Smooth muscle cell (in vitro differentiated cells): ENCODE measurements at regions not wholly inside any gene's neighbourhood (a gene's known extent, or its start where the extent isn't known, plus 50 kb on each side); places are given as distances from the start of the nearest gene placed in this dataset.

Experiments
- DNase-seq: peaks from one replicate; lab custom pipeline; 2025; ENCODE audit not compliant: unreplicated experiment; lab: John Stamatoyannopoulos, UW
- H2AFZ ChIP-seq: fragments of 200-600 bp; sonication (generic); 2 replicates; pipeline ENCODE4 v1.6.0; 2016; ENCODE audit warnings: antibody characterized with exemption, low read depth, mild to moderate bottlenecking
- H3F3A ChIP-seq: fragments of 200-600 bp; sonication (generic); 2 replicates; pipeline ENCODE4 v1.6.0; 2017; ENCODE audit warnings: antibody characterized with exemption, low read depth
- H3K27ac ChIP-seq: fragments of 200-600 bp; sonication (generic); 2 replicates; pipeline ENCODE4 v1.5.1; 2016; ENCODE audit warnings: low read depth, mild to moderate bottlenecking
- H3K27me3 ChIP-seq: fragments of 200-600 bp; sonication (generic); 2 replicates; pipeline ENCODE4 v1.6.1; 2016; ENCODE audit warnings: low read depth, mild to moderate bottlenecking
- H3K36me3 ChIP-seq: fragments of 200-600 bp; sonication (generic); 2 replicates; pipeline ENCODE4 v1.5.1; 2016; ENCODE audit warnings: low read depth
- H3K4me1 ChIP-seq: fragments of 200-600 bp; sonication (generic); 2 replicates; pipeline ENCODE4 v1.5.1; 2016; ENCODE audit warnings: low read depth
- H3K4me2 ChIP-seq: fragments of 200-600 bp; sonication (generic); 2 replicates; pipeline ENCODE4 v1.6.0; 2016; ENCODE audit warnings: mild to moderate bottlenecking
- H3K4me3 ChIP-seq: fragments of 200-600 bp; sonication (generic); 2 replicates; pipeline ENCODE4 v1.5.1; 2016; ENCODE audit warnings: mild to moderate bottlenecking
- H3K79me2 ChIP-seq: fragments of 200-600 bp; sonication (generic); 2 replicates; pipeline ENCODE4 v1.6.0; 2016; ENCODE audit warnings: low read depth, mild to moderate bottlenecking
- H3K9ac ChIP-seq: fragments of 200-600 bp; sonication (generic); 2 replicates; pipeline ENCODE4 v1.6.0; 2016; ENCODE audit warnings: low read depth
- H3K9me3 ChIP-seq: fragments of 200-600 bp; sonication (generic); replicated peaks from 2 replicates; pipeline ENCODE4 v1.5.1; 2016; ENCODE audit warnings: low read depth
- H4K20me1 ChIP-seq: fragments of 200-600 bp; sonication (generic); 2 replicates; pipeline ENCODE4 v1.6.0; 2016; ENCODE audit warnings: low read depth
- CTCF ChIP-seq: fragments of 200-600 bp; sonication (generic); IDR thresholded peaks from 2 replicates; pipeline ENCODE4 v1.5.1; 2017; ENCODE audit warnings: borderline replicate concordance, mild to moderate bottlenecking, antibody characterized with exemption; ENCODE audit not compliant: insufficient read depth, poor library complexity, severe bottlenecking
- WGBS: methylation state at CpG from one replicate; pipeline ENCODE4 v1.1.7; 2016; ENCODE audit warnings: low lambda C conversion rate; 5-methylcytosine and 5-hydroxymethylcytosine counted together

- H3K27ac ChIP-seq, result no peak overlapping the region
- H3K9ac ChIP-seq, result no peak overlapping the region
- no peaks in the 10 kb centered on the region for H3K79me2 ChIP-seq
- H3F3A ChIP-seq, result no peaks in the 10 kb centered on the region
- WGBS, result 89% methylated on average over 12 of the region's 12 CpGs
- H3K4me1 ChIP-seq, result no peaks in the 10 kb centered on the region
- H2AFZ ChIP-seq, result no peak overlapping the region
- H3K9me3 ChIP-seq, result no peaks in the 10 kb centered on the region
- H3K4me2 ChIP-seq, result no peak overlapping the region
- no peaks in the 10 kb centered on the region for H4K20me1 ChIP-seq
- no peaks in the 10 kb centered on the region for H3K36me3 ChIP-seq
- no peak for DNase-seq
- TF ChIP-seq CTCF, result no peak
- H3K4me3 ChIP-seq, result no peak overlapping the region
- no peaks in the 10 kb centered on the region for H3K27me3 ChIP-seq
These were observed 185.7 kb downstream of the ATPSCKMT start for GRCh38 chr5:10063997-10064396.

GRCh38 chr5:10059980-10060379 is 189.7 kb downstream of the ATPSCKMT start:
- no peak overlapping the region for H3K9ac ChIP-seq
- H3K27ac ChIP-seq, result no peak overlapping the region
- no peak for TF ChIP-seq CTCF
- H3K27me3 ChIP-seq, result no peaks in the 10 kb centered on the region
- H2AFZ ChIP-seq, result no peak overlapping the region
- peaks cover 12% of the 10 kb centered on the region for H3F3A ChIP-seq
- 96% methylated on average over 5 of the region's 5 CpGs for whole genome bisulfite sequencing
- H3K9me3 ChIP-seq, result no peaks in the 10 kb centered on the region
- no peaks in the 10 kb centered on the region for H3K4me1 ChIP-seq
- no peaks in the 10 kb centered on the region for H4K20me1 ChIP-seq
- H3K4me2 ChIP-seq, result no peak overlapping the region
- no peaks in the 10 kb centered on the region for H3K36me3 ChIP-seq
- DNase-seq, result no peak
- no peaks in the 10 kb centered on the region for H3K79me2 ChIP-seq
- no peak overlapping the region for H3K4me3 ChIP-seq

- Histone ChIP-seq H3K4me3 (no peak overlapping the region), H3K27ac (no peak overlapping the region), H3K4me2 (no peak overlapping the region), H3K79me2 (no peaks in the 10 kb centered on the region), H3K36me3 (no peaks in the 10 kb centered on the region), H4K20me1 (no peaks in the 10 kb centered on the region), H3F3A (peaks cover 12% of the 10 kb centered on the region), H3K9ac (no peak overlapping the region), H2AFZ (no peak overlapping the region), H3K27me3 (no peaks in the 10 kb centered on the region), H3K4me1 (no peaks in the 10 kb centered on the region), H3K9me3 (no peaks in the 10 kb centered on the region)
- 81% methylated on average over 9 of the region's 9 CpGs for WGBS
- no peak for DNase-seq
- no peak for TF ChIP-seq CTCF
These were observed 190.1 kb downstream of the ATPSCKMT start for GRCh38 chr5:10059556-10059955.

GRCh38 chr5:10057356-10057755 is 192.3 kb downstream of the ATPSCKMT start:
- H3K36me3 ChIP-seq, result no peaks in the 10 kb centered on the region
- H3K27me3 ChIP-seq, result no peaks in the 10 kb centered on the region
- H3K4me3 ChIP-seq, result no peak overlapping the region
- H3K4me1 ChIP-seq, result no peaks in the 10 kb centered on the region
- H3K9ac ChIP-seq, result no peak overlapping the region
- DNase-seq, result no peak
- no peak for TF ChIP-seq CTCF
- no peaks in the 10 kb centered on the region for H3K9me3 ChIP-seq
- no peak overlapping the region for H3K4me2 ChIP-seq
- no peaks in the 10 kb centered on the region for H3K79me2 ChIP-seq
- WGBS, result 87% methylated on average over 7 of the region's 7 CpGs
- peaks cover 12% of the 10 kb centered on the region for H3F3A ChIP-seq
- no peak overlapping the region for H2AFZ ChIP-seq
- no peaks in the 10 kb centered on the region for H4K20me1 ChIP-seq
- H3K27ac ChIP-seq, result no peak overlapping the region
